ENCODE measurements at regions not wholly inside any gene's neighbourhood (a gene's known extent, or its start where the extent isn't known, plus 50 kb on each side); places are given as distances from the start of the nearest gene placed in this dataset.

DNA sequence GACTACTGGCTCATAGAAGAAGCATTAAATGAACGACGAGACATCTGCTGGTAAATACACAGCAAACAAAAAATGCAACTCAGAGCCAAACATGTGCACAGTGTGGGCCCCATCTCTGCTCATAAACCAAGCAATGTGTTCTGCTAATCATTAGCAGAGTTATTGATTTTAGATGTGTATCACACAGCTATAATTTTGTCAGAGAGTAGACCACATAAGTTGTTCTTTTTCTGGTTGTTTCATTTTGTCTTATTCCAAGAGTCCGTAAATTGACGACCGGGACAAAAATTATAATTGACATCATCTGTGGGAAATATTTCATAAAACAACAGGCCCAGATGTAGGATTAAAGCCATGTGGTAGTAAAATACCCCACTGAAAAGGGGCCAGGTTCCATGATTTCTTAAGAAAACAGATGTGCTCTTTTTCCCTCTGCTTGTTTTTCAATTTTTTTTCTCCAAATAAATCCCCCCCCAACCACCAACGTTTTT, 423.6 kb downstream of the HAO1 start:
- no peak for TF ChIP-seq POLR2AphosphoS5 (IDR thresholded peaks at IDR 0.05)
- TF ChIP-seq, protein P1, sequence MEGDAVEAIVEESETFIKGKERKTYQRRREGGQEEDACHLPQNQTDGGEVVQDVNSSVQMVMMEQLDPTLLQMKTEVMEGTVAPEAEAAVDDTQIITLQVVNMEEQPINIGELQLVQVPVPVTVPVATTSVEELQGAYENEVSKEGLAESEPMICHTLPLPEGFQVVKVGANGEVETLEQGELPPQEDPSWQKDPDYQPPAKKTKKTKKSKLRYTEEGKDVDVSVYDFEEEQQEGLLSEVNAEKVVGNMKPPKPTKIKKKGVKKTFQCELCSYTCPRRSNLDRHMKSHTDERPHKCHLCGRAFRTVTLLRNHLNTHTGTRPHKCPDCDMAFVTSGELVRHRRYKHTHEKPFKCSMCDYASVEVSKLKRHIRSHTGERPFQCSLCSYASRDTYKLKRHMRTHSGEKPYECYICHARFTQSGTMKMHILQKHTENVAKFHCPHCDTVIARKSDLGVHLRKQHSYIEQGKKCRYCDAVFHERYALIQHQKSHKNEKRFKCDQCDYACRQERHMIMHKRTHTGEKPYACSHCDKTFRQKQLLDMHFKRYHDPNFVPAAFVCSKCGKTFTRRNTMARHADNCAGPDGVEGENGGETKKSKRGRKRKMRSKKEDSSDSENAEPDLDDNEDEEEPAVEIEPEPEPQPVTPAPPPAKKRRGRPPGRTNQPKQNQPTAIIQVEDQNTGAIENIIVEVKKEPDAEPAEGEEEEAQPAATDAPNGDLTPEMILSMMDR (IDR thresholded peaks at IDR 0.05), result no peak
- no peak for TF ChIP-seq POLR2A (IDR thresholded peaks at IDR 0.05)

Data from transverse colon (tissue), 4 donors.